GM21390 (cell line): ENCODE measurements at regions not wholly inside any gene's neighbourhood (a gene's known extent, or its start where the extent isn't known, plus 50 kb on each side); places are given as distances from the start of the nearest gene placed in this dataset.

Experiments
- ATAC-seq: cut with Tn5 transposase; IDR thresholded peaks from one replicate; pipeline ENCODE4 v1.9.1; 2021; ENCODE audit not compliant: unreplicated experiment

DNA sequence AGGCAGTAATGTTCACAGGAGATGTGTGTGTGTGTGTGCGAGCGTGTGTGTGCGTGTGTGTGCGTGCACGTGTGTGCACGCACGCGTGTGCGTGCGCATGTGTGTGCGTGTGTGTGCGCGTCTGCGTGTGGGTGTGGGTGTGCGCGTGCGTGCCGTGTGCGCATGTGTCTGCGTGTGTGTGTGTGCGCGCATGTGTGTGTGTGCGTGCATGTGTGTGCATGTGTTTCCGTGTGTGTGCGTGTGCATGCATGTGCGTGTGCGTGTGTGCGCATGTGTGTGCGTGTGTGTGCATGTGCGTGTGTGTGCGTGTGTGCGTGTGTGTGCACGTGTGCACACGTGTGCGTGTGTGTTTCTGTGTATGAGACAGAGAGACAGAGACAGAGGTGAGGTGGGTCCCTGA is 136.0 kb upstream of the CST7 start:
- ATAC-seq, result no peak

DNA sequence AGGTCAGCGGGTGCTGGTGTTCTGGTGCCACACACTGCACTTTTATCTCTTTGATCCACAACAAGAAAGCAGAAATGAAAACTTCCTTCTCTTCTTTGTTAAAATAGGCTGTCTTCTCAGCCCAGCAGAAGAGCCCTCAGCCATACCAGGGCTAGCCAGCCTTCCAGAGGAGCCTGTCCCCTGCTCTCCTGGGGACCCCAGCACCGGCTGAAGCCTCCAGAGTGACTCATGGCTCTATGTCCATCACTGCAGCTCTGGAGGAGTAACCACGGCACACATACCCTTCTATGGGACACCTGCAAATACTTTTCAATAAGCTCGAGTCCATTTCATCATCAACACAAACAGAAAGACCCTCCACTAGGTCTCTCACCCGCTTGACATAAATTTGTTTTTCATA is 135.6 kb upstream of the CST7 start:
- ATAC-seq, result no peak

DNA sequence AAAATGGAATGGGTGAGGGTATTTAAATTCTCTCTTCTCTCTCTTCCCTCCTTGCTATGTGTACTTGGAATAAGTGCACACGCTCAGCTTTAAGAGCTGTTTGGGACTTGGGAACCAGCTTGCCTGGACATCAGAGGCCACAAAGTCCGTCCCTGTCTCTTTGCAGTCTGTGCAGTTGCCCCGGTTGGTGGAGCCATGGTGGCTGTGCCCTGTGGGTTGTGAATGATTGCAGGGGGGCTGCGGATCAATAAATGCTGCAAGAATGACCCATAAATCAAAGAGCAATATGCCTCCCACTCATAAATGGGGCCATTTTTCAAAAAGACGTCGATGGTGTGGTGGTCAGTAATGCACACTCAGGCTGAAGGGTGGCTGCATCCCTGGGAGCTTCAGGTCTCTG is 135.1 kb upstream of the CST7 start:
- no peak for ATAC-seq

DNA sequence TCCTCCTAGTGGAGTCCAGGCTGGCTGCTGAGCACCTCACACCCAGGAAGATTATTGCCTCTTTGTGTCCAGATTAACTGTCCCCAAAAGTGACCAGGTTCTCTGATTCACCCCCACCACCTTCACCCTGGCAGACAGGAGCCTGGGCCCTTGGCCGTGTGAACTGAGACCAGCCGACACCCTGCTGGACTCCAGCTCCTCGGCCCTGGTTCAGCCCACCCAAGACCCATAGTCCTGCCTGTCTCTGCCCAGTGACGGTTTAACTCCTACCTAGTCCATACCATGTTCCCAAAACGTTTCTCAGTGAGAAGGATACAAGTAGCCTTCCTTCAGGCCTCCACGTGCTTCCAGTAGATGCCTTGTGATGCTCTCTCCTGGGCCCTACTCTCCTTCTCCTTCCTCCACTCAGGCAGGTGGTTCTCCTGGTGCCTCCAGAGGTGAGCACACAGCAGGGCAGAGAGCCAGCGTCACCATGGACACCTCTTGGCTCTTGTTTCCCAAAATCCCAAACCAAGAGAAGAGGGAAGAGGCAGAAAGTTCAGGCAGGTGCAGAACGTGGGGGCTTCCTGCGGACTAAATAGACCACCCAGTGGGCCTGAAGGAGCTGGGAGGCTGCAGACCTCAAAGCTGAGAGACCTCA is 134.4 kb upstream of the CST7 start:
- ATAC-seq, result no peak

DNA sequence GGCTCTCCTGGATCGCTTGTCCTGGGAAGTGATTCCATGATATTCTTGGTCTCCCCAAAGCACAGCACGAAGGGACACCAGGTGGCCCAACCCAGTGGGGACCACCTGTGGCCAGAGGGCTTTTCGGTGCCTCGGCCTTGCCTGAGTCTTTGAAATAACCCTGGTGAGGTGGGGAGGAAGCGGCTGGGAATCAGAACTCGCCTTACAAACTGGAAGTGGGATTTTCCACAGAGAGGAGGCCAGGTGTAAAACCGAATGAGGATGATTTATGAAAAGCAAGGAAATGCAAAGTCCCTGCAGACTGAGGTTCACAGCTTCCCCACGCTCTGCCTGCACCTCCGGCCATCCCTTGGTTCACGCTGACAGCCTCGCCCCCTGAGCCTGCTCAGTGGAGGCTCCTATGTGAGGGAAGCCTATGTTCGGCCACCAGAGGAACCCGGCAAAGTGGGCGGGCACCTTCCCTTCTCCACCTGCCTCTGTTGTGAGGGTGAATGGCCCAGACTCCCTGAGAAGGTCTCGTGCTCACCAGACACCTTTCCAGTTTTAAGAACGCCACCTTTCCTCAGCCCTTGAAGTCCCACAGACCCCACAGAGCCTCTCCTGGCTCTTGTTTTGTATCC is 133.8 kb upstream of the CST7 start:
- ATAC-seq, result no peak

DNA sequence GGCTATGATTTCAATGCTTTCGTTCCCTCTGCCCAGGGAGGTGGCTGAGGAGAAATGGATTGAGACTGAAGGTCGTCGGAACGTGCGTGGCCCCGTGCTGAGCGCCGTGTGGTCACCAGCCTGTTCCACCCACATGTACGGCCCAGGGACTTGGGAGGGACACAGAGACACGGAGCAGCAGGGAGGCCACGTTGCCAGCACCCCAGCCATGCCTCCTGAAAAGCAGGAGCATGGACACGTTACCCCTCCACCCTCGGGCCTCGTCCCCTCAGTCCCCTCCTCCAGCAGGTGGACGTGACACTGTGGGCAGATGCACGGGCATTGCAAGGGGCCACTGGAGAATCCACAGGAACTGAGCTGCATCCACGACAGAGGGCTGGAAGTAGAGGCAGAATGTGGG is 133.1 kb upstream of the CST7 start:
- ATAC-seq, result no peak

DNA sequence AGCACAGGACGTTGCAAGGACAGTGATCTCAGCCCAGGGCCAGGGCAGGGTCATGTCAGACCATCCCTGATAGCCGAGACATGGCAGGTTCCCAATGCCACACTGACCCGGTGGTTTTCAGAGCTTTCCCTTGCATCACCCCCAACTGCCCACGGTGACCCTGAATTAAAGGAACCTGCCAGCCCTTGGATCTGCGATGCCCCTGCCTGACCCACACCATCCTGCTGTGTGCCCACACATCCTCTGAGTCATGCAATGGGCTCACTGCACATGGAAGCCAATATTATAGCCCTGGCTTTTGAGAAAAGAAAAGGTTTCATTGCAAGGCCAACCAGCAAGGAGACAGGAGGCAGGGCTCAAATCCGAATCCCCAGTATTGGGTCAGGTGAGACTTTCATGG is 132.6 kb upstream of the CST7 start:
- ATAC-seq, result no peak

DNA sequence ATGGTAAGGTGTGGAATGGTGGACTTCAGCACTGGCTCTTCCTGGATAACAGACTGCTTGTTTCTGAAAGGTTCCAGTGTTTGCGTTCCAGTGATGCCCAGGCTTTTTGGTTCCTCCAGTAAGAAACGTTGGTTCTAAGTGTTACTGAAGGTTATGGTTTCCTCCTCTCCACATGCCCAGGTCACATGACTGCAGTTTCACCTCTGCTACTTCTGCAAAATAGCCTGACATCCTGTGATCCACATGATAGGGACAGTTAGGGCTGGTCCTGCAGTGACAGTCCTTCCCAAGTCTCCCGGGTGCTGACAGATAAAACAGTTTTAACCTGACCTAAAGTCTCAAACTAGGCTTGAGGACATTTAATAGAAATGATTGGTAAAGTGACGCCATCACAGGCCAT is 132.2 kb upstream of the CST7 start:
- no peak for ATAC-seq

DNA sequence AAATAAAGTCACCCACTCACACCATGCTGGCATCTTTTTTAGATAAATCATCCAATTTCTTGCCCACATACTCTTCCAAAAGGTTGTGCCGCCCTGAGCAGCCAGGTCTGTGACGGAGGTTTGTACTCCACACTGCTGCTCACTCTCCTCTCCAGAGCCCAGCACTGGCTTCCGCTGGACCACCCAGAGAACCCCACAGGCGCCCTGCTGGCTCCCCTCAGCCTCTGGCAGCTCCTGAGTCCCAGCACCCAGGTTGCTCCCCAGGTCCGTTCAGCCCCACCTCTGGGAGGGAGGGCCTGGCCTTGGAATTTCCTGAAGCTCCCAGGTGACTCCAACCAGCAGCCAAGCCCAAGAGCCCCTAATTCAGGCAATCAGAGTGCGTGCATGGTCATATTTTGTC is 131.7 kb upstream of the CST7 start:
- no peak for ATAC-seq

DNA sequence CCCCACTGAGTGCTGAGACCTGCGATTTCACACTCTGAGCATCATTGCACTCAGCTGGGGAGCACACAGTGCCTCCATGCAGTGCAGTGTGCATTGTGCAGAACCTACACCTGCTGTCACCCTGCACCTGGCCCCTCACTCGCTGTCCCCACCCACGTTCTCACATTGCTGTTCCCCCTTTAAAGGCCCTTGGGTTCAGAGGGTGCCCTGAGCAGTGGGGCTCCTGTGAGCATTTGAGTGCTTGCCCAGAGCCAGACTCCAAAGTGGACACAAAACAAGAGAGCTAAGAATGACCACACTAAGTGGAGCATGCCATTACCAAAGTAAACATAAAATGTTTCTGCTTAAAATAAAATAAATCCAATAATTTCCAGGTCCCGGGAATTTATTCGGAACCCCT is 131.0 kb upstream of the CST7 start:
- ATAC-seq, result no peak

DNA sequence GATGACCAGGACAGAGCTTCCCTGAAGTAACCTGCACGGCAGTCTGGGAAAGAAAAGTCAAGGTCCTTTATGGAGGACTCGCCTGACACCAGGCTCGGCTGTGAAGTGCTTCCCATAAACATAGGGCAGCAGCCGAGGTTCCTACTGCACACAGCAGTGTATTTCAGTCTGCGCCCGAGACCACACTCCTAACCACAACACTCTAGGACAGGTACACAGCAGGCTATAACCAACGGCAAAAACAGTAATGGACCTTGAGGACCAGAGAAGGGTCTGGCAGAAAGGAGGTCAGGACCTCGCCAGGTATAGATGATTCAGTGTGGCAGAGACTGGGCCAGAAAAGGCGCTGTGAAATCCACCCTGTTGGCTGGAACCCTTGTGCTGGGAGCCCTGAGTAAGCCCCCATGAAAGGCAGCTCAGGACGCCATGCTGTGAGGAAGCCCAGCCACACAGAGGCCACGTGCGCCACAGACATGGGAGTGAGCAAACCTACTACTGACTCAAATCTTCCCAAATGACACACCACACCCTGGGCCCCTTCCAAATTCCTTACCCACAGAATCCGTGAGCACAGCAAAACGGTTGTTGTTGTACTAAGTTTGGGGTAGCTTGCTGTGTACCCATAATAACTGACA is 129.6 kb upstream of the CST7 start:
- no peak for ATAC-seq

DNA sequence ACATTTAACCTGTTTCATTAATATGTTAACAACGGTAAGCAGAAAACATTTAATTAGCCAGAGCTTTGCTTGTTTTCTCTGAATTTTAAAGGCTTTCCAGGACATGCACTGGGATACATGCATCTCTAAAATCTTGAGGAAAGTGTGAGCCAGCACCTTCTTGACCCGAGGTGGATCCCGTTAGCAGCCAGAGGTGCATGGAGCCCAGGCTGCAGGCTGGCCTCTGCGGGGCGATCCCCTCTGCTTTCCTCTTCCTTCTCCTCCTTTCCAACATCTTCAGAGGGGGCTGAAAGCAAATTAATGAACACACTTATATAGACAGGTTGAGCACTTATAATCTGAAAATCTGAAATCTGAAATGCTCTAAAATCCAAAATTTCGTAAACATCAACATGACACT is 128.7 kb upstream of the CST7 start:
- ATAC-seq, result no peak

DNA sequence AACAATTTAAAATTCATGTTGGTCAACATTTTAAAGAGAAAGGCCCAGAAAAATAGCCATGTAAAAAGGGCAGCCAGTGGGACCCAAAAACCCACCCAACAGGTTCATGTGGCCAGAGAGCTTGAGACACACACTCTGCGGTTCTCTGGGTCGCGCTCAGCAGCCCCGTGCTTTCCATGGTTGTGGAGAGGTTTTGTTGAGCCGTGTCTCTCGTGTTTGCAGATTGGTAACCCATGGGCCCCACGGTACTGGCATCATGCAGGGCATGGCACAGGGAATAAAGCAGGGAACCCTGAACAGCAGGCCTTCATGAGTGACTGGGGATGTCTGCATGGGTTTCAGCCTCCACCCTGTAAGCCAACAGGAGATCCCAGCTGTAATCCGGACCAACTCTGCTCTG is 127.7 kb upstream of the CST7 start:
- ATAC-seq, result no peak

DNA sequence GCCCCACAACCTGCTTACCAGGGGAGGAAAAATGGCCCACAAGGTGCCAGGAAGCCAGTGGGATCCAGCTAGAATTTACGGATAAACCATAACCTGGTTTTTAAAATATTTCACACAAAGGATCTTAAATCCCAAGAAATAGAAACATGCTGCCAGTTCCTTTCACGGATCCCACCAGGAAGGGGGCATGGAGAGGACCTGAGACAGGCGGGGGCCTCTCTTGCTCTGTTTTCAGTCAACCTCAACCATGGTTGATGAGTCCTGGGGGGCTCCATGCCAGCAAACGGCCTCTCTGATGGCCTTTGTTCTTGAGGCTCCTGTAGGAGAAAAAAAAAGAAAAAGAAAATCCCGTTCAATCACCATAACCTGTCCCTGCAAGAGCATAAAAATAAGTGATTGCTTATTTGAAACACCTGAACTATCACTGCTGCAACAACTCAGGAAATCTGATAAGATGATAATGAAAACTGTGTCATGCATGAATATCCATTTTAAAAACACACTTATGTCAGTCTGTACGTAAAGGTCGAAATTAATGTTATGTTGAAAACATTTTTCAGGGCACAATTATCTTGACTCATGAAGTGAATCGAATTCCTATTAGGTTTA is 125.8 kb upstream of the CST7 start:
- ATAC-seq, result no peak

DNA sequence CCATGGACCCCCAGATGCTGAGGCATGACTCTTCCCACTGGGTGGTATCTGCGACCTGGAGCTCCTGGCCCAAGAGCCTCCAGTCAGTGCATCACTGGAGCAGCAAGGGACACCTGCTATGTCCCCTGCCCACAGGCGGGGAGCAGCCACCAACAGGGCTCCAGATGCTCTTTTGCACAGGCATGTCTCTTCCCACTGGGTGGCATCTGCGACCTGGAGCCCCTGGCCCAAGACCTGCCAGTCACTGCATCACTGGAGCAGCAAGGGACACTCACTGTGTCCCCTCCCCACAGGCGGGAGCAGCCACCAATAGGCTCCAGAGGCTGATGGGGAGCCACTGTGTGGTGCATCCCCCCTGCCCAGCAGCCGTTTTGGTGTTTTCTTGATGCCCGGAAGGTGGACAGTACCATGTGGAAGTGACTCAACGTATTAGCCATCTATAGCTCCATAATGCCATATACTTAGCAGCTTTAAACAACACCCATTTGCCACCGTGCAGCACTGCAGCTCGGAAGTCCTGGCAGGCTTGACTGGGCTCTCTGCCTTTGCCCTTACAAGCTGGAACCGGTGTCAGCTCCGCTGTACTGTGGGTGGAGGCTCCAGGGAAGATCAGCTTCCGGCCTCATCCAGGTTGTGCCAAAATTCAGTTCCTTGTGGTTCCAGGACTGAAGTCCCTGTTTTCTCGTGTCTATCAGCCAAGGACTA is 124.9 kb upstream of the CST7 start:
- ATAC-seq, result no peak

DNA sequence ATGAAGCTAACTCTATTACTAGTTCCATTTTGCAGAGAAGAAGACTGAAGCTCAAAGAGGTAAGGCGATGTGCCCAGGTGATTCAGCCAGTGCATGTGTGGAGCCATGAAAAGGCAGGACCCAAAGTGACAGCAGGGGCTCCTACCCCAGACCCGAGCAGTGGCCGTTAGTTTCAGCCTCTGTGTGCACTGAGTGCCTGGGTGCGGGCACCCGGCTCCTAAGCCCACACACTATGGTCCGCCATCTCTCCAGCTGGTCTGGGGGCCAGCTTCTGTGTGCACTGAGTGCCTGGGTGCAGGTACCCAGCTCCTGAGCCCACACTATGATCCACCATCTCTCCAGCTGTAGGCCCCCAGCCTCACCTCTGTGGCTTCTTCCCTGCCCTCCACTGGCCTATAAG is 123.5 kb upstream of the CST7 start:
- ATAC-seq, result no peak

DNA sequence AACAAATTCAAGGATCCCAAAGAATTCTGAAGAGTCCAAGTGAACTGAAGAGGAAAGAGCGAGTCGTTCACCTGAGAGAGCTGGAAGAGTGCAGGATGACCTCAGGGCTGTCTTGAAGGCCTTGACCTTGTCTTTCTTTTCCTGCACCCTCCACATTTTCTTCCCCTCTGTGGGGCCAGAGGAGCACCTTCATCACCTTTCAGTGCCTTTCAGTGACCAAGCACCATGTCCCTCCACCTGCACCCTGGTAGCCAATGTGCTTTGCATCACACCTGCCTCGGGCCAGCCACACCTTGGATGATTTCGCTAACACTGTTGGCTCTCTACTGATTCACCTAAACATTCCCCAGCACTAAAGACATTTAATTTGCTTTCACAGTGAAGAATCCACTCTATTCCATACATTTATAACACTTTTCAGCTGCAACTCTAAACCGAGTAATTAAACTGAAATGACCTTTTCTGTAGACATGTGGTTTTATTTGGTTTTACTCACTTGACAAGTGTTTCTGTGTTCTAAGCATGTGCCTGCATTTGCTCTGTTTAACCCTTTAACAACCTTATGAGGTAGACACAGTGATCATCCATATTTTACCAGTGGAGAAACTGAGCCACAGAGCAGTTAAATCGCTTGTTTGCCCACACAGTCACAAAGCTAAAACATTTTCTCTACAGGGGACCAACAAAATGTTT is 121.3 kb upstream of the CST7 start:
- no peak for ATAC-seq

DNA sequence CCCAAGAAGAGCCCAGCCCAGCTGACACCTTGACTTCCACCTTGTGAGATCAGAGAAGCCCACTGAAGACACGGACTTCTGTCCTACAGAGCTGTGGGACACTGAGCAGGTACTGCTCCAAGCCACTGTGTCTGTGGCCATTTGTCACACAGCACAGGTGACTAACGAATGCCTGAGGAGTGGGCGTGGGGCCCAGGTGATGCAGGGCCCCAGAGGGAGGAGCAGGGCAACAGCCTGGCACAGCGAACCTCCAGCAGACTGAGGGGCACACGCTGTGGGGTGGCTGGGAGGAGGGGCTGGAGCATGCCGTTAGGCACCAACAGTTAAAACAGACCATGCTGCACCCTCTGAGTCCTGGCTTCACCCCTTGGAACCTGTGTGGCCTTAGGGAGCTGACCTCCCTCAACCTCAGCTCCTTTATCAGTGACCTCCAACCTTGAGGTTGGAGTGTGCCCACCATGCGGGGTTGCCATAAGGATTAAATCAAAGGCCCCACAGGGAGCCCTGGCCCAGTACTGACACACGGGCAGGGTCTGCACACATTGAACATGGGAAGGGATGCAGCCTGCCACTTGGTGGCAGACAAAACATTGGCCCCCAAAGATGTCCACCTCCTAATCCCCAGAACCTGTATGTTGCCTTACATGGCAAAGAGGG is 119.9 kb upstream of the CST7 start:
- ATAC-seq, result no peak

DNA sequence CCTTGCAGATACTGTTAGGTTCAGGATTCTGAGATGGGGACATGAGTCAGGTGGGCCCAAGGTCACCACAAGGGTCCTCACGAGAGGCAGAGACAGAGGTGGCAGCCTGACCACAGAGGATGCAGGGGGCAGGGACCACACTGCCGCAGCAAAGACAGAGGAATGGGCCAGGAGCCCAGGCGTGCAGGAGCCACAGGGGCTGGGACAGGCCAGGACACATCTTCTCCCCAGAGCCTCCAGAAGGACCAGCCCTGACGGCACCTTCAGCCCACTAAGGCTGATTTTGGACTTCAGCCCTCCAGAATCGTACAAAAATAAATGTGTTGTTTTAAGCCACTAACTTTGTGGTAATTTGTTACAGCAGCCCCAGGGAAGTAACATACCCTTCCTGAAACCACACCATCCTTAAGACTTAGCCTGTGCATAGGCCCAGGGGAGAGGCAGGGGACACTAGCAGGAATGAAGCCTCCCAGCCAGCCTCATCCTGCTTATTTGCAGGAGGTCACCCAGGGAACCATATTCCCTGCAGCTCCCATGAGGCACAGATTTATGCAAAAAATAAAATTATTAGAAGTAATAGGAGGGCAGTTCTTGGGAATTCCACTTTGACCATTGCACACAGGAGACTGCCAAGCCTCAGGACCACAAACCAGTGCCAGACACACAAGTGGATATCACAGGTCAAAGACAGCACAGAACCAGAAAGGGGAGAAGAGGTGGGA is 119.3 kb upstream of the CST7 start:
- no peak for ATAC-seq

DNA sequence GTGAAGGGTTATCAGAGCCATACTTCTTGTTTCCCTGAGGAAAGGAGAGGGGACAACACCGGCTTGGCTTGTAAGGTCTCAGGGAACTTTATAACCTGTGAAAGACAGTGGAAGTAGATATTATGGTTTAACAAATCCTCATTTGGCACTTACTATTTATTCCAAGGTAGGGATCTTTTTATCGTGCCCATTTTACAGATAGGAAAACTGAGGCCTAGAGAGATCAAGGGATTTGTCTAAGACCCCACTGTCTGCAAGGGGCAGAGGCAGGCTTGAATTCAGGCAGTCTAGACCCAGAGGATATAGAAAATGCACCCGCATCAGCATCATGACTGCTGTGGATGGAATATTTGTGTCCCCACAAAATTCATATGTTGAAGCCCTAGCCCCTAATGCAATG is 118.4 kb upstream of the CST7 start:
- ATAC-seq, result no peak
